ENCODE measurements at regions not wholly inside any gene's neighbourhood (a gene's known extent, or its start where the extent isn't known, plus 50 kb on each side); places are given as distances from the start of the nearest gene placed in this dataset.

DNA sequence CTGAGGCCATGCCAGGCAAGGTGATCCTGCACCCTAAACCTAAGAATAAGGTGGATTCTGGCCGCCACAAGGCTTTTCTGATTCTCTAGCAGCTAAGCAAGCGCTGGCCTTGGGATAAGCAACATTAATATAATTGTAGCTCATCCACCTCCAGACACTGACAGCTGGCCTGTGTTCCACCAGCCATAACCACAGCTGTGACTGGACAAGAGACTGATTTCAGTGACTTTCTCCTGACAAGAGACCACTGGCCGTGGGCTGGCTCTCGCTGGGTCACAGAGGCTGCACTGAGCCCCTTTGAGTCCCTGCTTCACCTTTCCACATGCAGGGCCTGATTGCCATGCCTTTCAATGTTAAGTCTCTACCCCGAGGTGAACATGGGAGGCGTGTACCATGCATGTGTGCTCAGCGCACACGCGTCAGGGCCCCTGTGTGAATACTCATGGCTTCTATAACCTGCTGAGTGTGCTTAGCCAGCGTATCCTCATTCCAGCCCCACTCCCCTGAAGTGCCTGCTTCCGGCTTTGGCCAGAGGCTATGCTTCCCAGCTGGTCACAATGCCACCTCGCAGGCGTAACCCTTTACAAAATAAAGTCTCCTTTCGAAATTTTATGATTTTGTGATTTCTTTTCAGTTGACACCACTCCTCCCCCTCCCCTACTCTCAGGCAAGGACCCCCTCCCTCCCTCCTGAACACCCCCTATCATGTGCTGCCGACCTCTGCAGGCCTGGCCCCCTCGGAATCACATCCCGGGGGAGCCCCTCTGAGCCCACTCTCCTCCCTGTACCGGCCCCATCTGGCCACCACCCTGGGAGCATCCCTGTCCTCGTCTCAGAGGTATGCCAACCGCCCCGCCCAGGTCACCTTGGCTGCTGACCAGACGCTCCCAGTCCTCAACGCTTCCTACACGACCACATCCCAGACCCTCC lies 128.1 kb downstream of the CTTN start:
- Histone ChIP-seq H3F3A (ENCODE audit: insufficient read depth, low read depth) (no peaks in the 10 kb centered on the region), H3K9me3 (ENCODE audit: insufficient read depth, low read depth) (no peaks in the 10 kb centered on the region), H3K79me2 (ENCODE audit: low read depth) (no peaks in the 10 kb centered on the region), H3K27me3 (ENCODE audit: insufficient read depth, low read depth) (no peaks in the 10 kb centered on the region), H3K27ac (no peak overlapping the region), H3K9me2 (ENCODE audit: insufficient read depth) (no peaks in the 10 kb centered on the region), H3K4me3 (no peak overlapping the region), H3K36me3 (ENCODE audit: low read depth) (no peaks in the 10 kb centered on the region), H3K4me1 (replicated peaks; ENCODE audit: insufficient read depth) (no peaks in the 10 kb centered on the region), H3K4me2 (no peak overlapping the region), H2AFZ (no peak overlapping the region), H4K20me1 (ENCODE audit: insufficient read depth) (peaks cover 36% of the 10 kb centered on the region)
- no peak for TF ChIP-seq EZH2 (IDR thresholded peaks at IDR 0.05; ENCODE audit: low read depth)
- TF ChIP-seq, protein P1, sequence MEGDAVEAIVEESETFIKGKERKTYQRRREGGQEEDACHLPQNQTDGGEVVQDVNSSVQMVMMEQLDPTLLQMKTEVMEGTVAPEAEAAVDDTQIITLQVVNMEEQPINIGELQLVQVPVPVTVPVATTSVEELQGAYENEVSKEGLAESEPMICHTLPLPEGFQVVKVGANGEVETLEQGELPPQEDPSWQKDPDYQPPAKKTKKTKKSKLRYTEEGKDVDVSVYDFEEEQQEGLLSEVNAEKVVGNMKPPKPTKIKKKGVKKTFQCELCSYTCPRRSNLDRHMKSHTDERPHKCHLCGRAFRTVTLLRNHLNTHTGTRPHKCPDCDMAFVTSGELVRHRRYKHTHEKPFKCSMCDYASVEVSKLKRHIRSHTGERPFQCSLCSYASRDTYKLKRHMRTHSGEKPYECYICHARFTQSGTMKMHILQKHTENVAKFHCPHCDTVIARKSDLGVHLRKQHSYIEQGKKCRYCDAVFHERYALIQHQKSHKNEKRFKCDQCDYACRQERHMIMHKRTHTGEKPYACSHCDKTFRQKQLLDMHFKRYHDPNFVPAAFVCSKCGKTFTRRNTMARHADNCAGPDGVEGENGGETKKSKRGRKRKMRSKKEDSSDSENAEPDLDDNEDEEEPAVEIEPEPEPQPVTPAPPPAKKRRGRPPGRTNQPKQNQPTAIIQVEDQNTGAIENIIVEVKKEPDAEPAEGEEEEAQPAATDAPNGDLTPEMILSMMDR (conservative IDR thresholded peaks at IDR 0.05): no peak
- BruUV-seq (replicated peaks): no TSS peak
- ChIA-PET POLR2A (ENCODE audit: unreplicated experiment) (no interaction called here), CTCF (interaction anchor here (0.6 to 0.8 kb wide), 2 partner anchors 30 to 423 kb away, joined by 4 read pairs; no protein-coding TSS in a partner anchor)
- no peak for DNase-seq
- intact Hi-C loops (cut with micrococcal nuclease; ENCODE audit: unreplicated experiment): no loop called here

DNA sequence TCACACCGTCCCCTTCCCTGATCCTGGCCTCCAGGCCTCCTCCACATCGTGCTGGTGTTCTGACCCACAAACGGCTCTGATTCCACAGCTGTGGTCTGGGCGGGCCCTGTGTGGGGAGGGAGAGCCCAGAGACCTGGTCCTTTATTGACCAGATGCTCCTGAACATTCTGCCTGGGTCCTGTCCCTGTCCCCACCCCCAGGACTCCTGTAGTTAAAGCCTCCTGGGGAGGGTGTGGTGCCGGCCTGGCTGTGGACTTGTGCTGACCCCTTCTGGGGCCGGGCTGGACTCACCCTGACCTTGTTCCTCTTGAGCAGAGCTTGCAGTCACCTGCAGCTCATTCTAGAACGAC lies 128.7 kb downstream of the CTTN start:
- H3K9me3 ChIP-seq (ENCODE audit: insufficient read depth, low read depth): no peaks in the 10 kb centered on the region
- no peak overlapping the region for H3K27ac ChIP-seq
- no peaks in the 10 kb centered on the region for H3K27me3 ChIP-seq (ENCODE audit: insufficient read depth, low read depth)
- no peak overlapping the region for H2AFZ ChIP-seq
- H3K4me2 ChIP-seq: no peak overlapping the region
- no peaks in the 10 kb centered on the region for H3F3A ChIP-seq (ENCODE audit: insufficient read depth, low read depth)
- H3K4me3 ChIP-seq: no peak overlapping the region
- intact Hi-C loops (cut with micrococcal nuclease; ENCODE audit: unreplicated experiment): no loop called here
- no peaks in the 10 kb centered on the region for H3K36me3 ChIP-seq (ENCODE audit: low read depth)
- H3K4me1 ChIP-seq (replicated peaks; ENCODE audit: insufficient read depth): no peaks in the 10 kb centered on the region
- BruUV-seq (replicated peaks): no TSS peak
- H3K9me2 ChIP-seq (ENCODE audit: insufficient read depth): no peaks in the 10 kb centered on the region
- POLR2A ChIA-PET (ENCODE audit: unreplicated experiment): no interaction called here
- H3K79me2 ChIP-seq (ENCODE audit: low read depth): no peaks in the 10 kb centered on the region
- CTCF ChIA-PET: interaction anchor here (0.8 kb wide), 1 partner anchor 422 kb away, joined by 4 read pairs; no protein-coding TSS in a partner anchor
- H4K20me1 ChIP-seq (ENCODE audit: insufficient read depth): peaks cover 36% of the 10 kb centered on the region
- TF ChIP-seq, protein P1 (conservative IDR thresholded peaks at IDR 0.05): no peak
- TF ChIP-seq EZH2 (IDR thresholded peaks at IDR 0.05; ENCODE audit: low read depth): no peak
- no peak for DNase-seq

DNA sequence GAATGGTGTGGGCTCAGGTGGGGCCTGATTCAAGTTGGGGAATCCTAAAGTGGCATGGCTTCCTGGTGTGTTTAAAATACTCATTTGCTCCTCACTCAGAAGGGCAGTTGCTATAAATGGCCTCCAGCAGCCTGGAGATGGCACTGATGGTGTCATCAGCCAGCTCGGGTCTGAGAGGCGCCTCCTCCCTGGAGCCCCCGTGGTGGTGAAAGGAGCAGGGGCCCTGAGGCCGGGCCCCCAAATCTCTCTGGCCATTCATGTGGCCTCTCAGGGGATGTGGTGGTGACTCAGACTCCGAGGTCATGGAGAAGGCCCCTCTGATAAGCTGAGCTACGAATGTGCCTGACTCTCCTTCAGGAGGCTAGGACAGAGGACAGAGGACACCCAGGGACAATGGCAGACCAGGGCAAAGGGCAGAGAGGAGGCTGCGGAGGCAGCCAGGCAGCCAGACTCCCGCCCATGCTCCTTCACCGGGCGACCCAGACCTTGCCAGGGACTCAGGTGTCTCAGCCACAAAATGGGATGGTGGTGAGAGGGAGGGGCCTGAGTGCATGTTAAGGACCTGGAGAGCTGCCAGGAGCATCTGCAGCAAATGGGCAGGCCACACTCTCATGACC lies 129.2 kb downstream of the CTTN start:
- ChIA-PET CTCF (interaction anchor here (0.8 kb wide), 1 partner anchor 421 kb away, joined by 4 read pairs; no protein-coding TSS in a partner anchor), POLR2A (ENCODE audit: unreplicated experiment) (interaction anchor here (0.5 kb wide), 1 partner anchor 1039 kb away, joined by 7 read pairs; no protein-coding TSS in a partner anchor)
- H2AFZ ChIP-seq: no peak overlapping the region
- TF ChIP-seq EZH2 (IDR thresholded peaks at IDR 0.05; ENCODE audit: low read depth): no peak
- TF ChIP-seq, protein P1 (conservative IDR thresholded peaks at IDR 0.05): no peak
- intact Hi-C loops (cut with micrococcal nuclease; ENCODE audit: unreplicated experiment): no loop called here
- no peak overlapping the region for H3K4me2 ChIP-seq
- no TSS peak for BruUV-seq (replicated peaks)
- DNase-seq: no peak
- no peaks in the 10 kb centered on the region for H3K79me2 ChIP-seq (ENCODE audit: low read depth)
- no peaks in the 10 kb centered on the region for H3F3A ChIP-seq (ENCODE audit: insufficient read depth, low read depth)
- H3K27me3 ChIP-seq (ENCODE audit: insufficient read depth, low read depth): no peaks in the 10 kb centered on the region
- peaks cover 35% of the 10 kb centered on the region for H4K20me1 ChIP-seq (ENCODE audit: insufficient read depth)
- no peak overlapping the region for H3K27ac ChIP-seq
- H3K4me3 ChIP-seq: no peak overlapping the region
- no peaks in the 10 kb centered on the region for H3K4me1 ChIP-seq (replicated peaks; ENCODE audit: insufficient read depth)
- no peaks in the 10 kb centered on the region for H3K36me3 ChIP-seq (ENCODE audit: low read depth)
- H3K9me2 ChIP-seq (ENCODE audit: insufficient read depth): no peaks in the 10 kb centered on the region
- H3K9me3 ChIP-seq (ENCODE audit: insufficient read depth, low read depth): no peaks in the 10 kb centered on the region
